Fibroblast of villous mesenchyme (primary cell): ENCODE measurements at regions not wholly inside any gene's neighbourhood (a gene's known extent, or its start where the extent isn't known, plus 50 kb on each side); places are given as distances from the start of the nearest gene placed in this dataset.
A peak's percentile ranks its signal among the peaks of the same experiment; 100 is the strongest.

Experiments used
- DNase-seq: peaks from one replicate; pipeline ENCODE4 v3.0.0-alpha.2; 2010; ENCODE audit warnings: low read depth
- H3K4me3 ChIP-seq: 2 replicates; pipeline ENCODE4 v1.5.1; 2011; ENCODE audit warnings: low read depth, mild to moderate bottlenecking, low read length
- CTCF ChIP-seq: IDR thresholded peaks from 2 replicates; pipeline ENCODE4 v1.5.1; 2012; ENCODE audit warnings: low read depth, mild to moderate bottlenecking, low read length; ENCODE audit not compliant: insufficient read depth

DNA sequence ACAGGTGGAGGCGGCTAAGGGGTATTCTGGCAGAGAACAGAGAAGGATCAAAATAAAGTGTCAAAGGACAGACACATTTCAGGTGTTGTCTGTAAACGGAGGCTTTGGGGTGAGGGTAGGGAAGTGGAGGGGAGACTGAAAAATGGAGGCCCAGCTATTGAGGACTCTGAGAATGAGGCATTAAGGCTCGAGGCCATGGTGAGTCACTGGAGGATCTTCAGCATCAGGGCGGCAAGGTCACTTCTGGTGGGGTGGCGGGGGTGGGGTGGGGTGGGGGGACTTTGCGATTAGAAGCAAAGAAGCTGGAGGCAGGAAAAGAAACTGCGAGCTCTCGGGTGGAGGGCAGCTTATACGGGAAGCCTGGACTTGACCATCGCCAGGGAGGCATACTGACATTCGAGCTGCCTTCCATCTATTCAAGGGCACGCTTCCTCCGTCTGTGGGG lies 58.4 kb upstream of the PCGF5 start:
- H3K4me3 ChIP-seq = peak overlapping the region; percentile 67
- TF ChIP-seq CTCF = no peak
- peak; percentile 19 for DNase-seq

- H3K4me3 ChIP-seq = peak overlapping the region; percentile 75
- no peak for TF ChIP-seq CTCF
- DNase-seq = peak; percentile 61
Measured at GRCh38 chr10:91162495-91163268, 57.8 kb upstream of the PCGF5 start.

DNA sequence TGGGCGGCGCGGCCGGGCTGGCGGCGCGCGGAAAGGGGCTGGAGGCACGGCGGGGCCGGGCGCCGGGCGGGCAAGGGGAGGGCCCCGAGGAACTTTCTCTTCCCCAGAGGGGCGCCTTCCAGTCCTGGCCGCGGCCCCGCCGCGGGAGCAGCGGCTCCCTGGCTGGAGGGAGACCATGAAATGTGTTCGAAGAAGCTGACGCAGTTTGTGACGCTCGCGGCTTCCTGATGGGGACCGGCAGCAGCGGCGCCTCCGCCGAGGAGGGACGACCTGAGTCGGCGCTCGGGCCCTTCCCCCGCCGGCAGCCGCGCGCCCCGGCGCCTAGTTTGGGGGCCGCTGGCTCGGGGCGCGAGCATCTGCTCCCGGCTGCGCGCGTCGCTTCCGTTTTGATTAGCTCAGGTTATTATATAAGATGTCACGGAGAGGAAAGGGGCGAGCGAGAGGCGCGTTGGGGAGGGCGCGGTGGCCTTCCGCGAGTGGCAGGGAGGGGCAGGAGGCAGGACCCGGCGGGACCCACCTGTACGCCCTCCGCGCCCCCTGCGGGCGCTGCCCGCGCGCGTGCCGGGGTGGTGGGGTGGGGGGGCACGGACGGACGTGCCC lies 57.1 kb upstream of the PCGF5 start:
- peak; percentile 66 for DNase-seq
- peak overlapping the region; percentile 75 for H3K4me3 ChIP-seq
- no peak for TF ChIP-seq CTCF

- TF ChIP-seq CTCF = no peak
- DNase-seq = peak; percentile 90
- H3K4me3 ChIP-seq = peak overlapping the region; percentile 75
Measured at GRCh38 chr10:91163869-91164474, 56.5 kb upstream of the PCGF5 start.

GRCh38 chr10:91164520-91165065 lies 55.9 kb upstream of the PCGF5 start:
- H3K4me3 ChIP-seq = peak overlapping the region; percentile 75
- DNase-seq = peak; percentile 52
- TF ChIP-seq CTCF = no peak

GRCh38 chr10:91167406-91167805 lies 53.1 kb upstream of the PCGF5 start:
- no peak overlapping the region for H3K4me3 ChIP-seq
- no peak for DNase-seq
- TF ChIP-seq CTCF = no peak
